ENCODE measurements at regions not wholly inside any gene's neighbourhood (a gene's known extent, or its start where the extent isn't known, plus 50 kb on each side); places are given as distances from the start of the nearest gene placed in this dataset.

DNA sequence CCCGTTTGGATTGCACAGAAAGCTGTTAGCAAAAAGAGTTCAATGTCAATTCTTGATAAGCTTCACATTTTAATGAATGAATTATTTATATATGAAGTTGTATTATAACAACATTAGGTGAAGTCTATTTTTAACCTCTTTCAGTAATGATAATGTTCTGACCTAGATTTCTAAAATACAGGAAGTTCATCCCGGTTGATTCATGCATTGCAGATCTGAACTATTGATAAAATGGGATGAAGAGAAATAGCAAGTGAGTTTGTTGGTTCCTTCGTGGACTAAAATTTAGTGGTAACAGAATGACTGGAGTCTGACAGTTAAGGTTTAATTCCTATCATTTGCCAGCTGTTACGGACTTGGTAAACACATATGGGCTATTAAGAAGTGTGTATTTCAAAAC, 180.5 kb downstream of the PCSK1 start:
- TF ChIP-seq, protein P1, sequence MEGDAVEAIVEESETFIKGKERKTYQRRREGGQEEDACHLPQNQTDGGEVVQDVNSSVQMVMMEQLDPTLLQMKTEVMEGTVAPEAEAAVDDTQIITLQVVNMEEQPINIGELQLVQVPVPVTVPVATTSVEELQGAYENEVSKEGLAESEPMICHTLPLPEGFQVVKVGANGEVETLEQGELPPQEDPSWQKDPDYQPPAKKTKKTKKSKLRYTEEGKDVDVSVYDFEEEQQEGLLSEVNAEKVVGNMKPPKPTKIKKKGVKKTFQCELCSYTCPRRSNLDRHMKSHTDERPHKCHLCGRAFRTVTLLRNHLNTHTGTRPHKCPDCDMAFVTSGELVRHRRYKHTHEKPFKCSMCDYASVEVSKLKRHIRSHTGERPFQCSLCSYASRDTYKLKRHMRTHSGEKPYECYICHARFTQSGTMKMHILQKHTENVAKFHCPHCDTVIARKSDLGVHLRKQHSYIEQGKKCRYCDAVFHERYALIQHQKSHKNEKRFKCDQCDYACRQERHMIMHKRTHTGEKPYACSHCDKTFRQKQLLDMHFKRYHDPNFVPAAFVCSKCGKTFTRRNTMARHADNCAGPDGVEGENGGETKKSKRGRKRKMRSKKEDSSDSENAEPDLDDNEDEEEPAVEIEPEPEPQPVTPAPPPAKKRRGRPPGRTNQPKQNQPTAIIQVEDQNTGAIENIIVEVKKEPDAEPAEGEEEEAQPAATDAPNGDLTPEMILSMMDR (IDR thresholded peaks at IDR 0.05), result no peak
- TF ChIP-seq POLR2AphosphoS5 (IDR thresholded peaks at IDR 0.05; ENCODE audit: low read depth, low read length), result no peak
- TF ChIP-seq TCF7L2 (IDR thresholded peaks at IDR 0.05; ENCODE audit: low read depth, low read length), result no peak
- TF ChIP-seq SIN3A (IDR thresholded peaks at IDR 0.05; ENCODE audit: borderline replicate concordance, insufficient read depth, low read depth, low read length), result no peak
- TF ChIP-seq, protein P2, sequence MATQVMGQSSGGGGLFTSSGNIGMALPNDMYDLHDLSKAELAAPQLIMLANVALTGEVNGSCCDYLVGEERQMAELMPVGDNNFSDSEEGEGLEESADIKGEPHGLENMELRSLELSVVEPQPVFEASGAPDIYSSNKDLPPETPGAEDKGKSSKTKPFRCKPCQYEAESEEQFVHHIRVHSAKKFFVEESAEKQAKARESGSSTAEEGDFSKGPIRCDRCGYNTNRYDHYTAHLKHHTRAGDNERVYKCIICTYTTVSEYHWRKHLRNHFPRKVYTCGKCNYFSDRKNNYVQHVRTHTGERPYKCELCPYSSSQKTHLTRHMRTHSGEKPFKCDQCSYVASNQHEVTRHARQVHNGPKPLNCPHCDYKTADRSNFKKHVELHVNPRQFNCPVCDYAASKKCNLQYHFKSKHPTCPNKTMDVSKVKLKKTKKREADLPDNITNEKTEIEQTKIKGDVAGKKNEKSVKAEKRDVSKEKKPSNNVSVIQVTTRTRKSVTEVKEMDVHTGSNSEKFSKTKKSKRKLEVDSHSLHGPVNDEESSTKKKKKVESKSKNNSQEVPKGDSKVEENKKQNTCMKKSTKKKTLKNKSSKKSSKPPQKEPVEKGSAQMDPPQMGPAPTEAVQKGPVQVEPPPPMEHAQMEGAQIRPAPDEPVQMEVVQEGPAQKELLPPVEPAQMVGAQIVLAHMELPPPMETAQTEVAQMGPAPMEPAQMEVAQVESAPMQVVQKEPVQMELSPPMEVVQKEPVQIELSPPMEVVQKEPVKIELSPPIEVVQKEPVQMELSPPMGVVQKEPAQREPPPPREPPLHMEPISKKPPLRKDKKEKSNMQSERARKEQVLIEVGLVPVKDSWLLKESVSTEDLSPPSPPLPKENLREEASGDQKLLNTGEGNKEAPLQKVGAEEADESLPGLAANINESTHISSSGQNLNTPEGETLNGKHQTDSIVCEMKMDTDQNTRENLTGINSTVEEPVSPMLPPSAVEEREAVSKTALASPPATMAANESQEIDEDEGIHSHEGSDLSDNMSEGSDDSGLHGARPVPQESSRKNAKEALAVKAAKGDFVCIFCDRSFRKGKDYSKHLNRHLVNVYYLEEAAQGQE (IDR thresholded peaks at IDR 0.05; ENCODE audit: insufficient read depth in 1 of 2, low read depth in 2 of 2, low read length in 1 of 2), result no peak
